Activated CD8-positive, alpha-beta memory T cell treated with anti-CD3 and anti-CD28 coated beads for 24 hours (primary cell): ENCODE measurements at regions not wholly inside any gene's neighbourhood (a gene's known extent, or its start where the extent isn't known, plus 50 kb on each side); places are given as distances from the start of the nearest gene placed in this dataset.
"Not testable (repeated sequence)": the region's sequence is repeated elsewhere in the genome, so short reads cannot be mapped to it uniquely, and the experiment has no call there.

Source experiments
- DNase-seq: peaks from one replicate; pipeline ENCODE4 v3.0.0-alpha.2; 2020

GRCh38 chr9:74036549-74037231, 460.4 kb upstream of the RORB start:
- DNase-seq, result no peak

- DNase-seq, result no peak
These were observed 459.9 kb upstream of the RORB start for GRCh38 chr9:74037274-74037673.

- DNase-seq, result no peak
These were observed 455.5 kb upstream of the RORB start for GRCh38 chr9:74041588-74041987.

GRCh38 chr9:74044844-74045243, 452.3 kb upstream of the RORB start:
- no peak for DNase-seq

GRCh38 chr9:74056023-74056422, 441.1 kb upstream of the RORB start:
- no peak for DNase-seq

- not testable (repeated sequence) for DNase-seq
These were observed 440.1 kb upstream of the RORB start for GRCh38 chr9:74057051-74057450.

- no peak for DNase-seq
These were observed 432.4 kb upstream of the RORB start for GRCh38 chr9:74064702-74065101.

GRCh38 chr9:74066128-74066527, 431.0 kb upstream of the RORB start:
- DNase-seq, result no peak

GRCh38 chr9:74066605-74067004, 430.5 kb upstream of the RORB start:
- no peak for DNase-seq

GRCh38 chr9:74071502-74071901, 425.6 kb upstream of the RORB start:
- no peak for DNase-seq

- no peak for DNase-seq
These were observed 423.2 kb upstream of the RORB start for GRCh38 chr9:74073897-74074296.

- DNase-seq, result no peak
These were observed 418.5 kb upstream of the RORB start for GRCh38 chr9:74078647-74079046.

GRCh38 chr9:74080652-74081051, 416.5 kb upstream of the RORB start:
- DNase-seq, result not testable (repeated sequence)

- DNase-seq, result no peak
These were observed 413.3 kb upstream of the RORB start for GRCh38 chr9:74083681-74084433.

- not testable (repeated sequence) for DNase-seq
These were observed 411.6 kb upstream of the RORB start for GRCh38 chr9:74085384-74086037.

GRCh38 chr9:74090921-74091320, 406.2 kb upstream of the RORB start:
- DNase-seq, result not testable (repeated sequence)

- DNase-seq, result no peak
These were observed 404.7 kb upstream of the RORB start for GRCh38 chr9:74092491-74092834.

GRCh38 chr9:74094037-74094436, 403.1 kb upstream of the RORB start:
- DNase-seq, result not testable (repeated sequence)

GRCh38 chr9:74094766-74095165, 402.4 kb upstream of the RORB start:
- DNase-seq, result no peak

GRCh38 chr9:74095925-74096324, 401.2 kb upstream of the RORB start:
- DNase-seq, result no peak

GRCh38 chr9:74096420-74096819, 400.7 kb upstream of the RORB start:
- no peak for DNase-seq

GRCh38 chr9:74100042-74100441, 397.1 kb upstream of the RORB start:
- DNase-seq, result no peak

- DNase-seq, result not testable (repeated sequence)
These were observed 395.0 kb upstream of the RORB start for GRCh38 chr9:74102148-74102547.

GRCh38 chr9:74102702-74103101, 394.4 kb upstream of the RORB start:
- DNase-seq, result no peak
